ENCODE measurements at regions not wholly inside any gene's neighbourhood (a gene's known extent, or its start where the extent isn't known, plus 50 kb on each side); places are given as distances from the start of the nearest gene placed in this dataset.

- DNase-seq: no peak
Observed at GRCh38 chr3:9301091-9301490, 51.6 kb upstream of the SRGAP3 start.

- DNase-seq: no peak
Observed at GRCh38 chr3:9301798-9302197, 52.4 kb upstream of the SRGAP3 start.

GRCh38 chr3:9302425-9303181, 53.2 kb upstream of the SRGAP3 start:
- peak; percentile 69 for DNase-seq

- no peak for DNase-seq
Observed at GRCh38 chr3:9308298-9308990, 54.4 kb upstream of the THUMPD3 start.

DNA sequence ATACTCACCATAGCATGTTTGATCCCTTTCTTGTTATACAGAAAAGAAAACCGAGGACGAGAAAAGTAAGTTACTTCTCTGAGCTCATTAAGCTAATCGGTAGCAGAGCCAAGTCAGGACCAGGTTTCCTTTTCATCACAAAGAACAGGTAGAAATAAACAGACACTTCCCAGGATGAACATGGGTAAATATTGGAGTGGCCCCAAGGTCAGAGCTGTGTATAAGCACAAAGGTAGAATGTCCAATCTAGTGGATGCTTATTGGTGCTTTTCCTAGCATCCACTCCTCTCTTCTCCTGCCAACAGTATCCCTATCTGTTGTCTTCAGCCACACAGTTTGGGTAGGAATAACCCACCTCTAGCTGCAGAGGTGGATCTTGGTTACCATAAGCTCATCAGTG, 52.8 kb upstream of the THUMPD3 start:
- no peak for DNase-seq

- no peak for DNase-seq
Observed at GRCh38 chr3:9311228-9311627, 51.6 kb upstream of the THUMPD3 start.

Measured in effector CD4-positive, alpha-beta T cell (primary cell).